Smooth muscle cell (in vitro differentiated cells): ENCODE measurements at regions not wholly inside any gene's neighbourhood (a gene's known extent, or its start where the extent isn't known, plus 50 kb on each side); places are given as distances from the start of the nearest gene placed in this dataset.
A peak's percentile ranks its signal among the peaks of the same experiment; 100 is the strongest.

Experiments
- DNase-seq: peaks from one replicate; lab custom pipeline; 2025; ENCODE audit not compliant: unreplicated experiment; lab: John Stamatoyannopoulos, UW
- H2AFZ ChIP-seq: fragments of 200-600 bp; sonication (generic); 2 replicates; pipeline ENCODE4 v1.6.0; 2016; ENCODE audit warnings: antibody characterized with exemption, low read depth, mild to moderate bottlenecking
- H3F3A ChIP-seq: fragments of 200-600 bp; sonication (generic); 2 replicates; pipeline ENCODE4 v1.6.0; 2017; ENCODE audit warnings: antibody characterized with exemption, low read depth
- H3K27ac ChIP-seq: fragments of 200-600 bp; sonication (generic); 2 replicates; pipeline ENCODE4 v1.5.1; 2016; ENCODE audit warnings: low read depth, mild to moderate bottlenecking
- H3K27me3 ChIP-seq: fragments of 200-600 bp; sonication (generic); 2 replicates; pipeline ENCODE4 v1.6.1; 2016; ENCODE audit warnings: low read depth, mild to moderate bottlenecking
- H3K36me3 ChIP-seq: fragments of 200-600 bp; sonication (generic); 2 replicates; pipeline ENCODE4 v1.5.1; 2016; ENCODE audit warnings: low read depth
- H3K4me1 ChIP-seq: fragments of 200-600 bp; sonication (generic); 2 replicates; pipeline ENCODE4 v1.5.1; 2016; ENCODE audit warnings: low read depth
- H3K4me2 ChIP-seq: fragments of 200-600 bp; sonication (generic); 2 replicates; pipeline ENCODE4 v1.6.0; 2016; ENCODE audit warnings: mild to moderate bottlenecking
- H3K4me3 ChIP-seq: fragments of 200-600 bp; sonication (generic); 2 replicates; pipeline ENCODE4 v1.5.1; 2016; ENCODE audit warnings: mild to moderate bottlenecking
- H3K79me2 ChIP-seq: fragments of 200-600 bp; sonication (generic); 2 replicates; pipeline ENCODE4 v1.6.0; 2016; ENCODE audit warnings: low read depth, mild to moderate bottlenecking
- H3K9ac ChIP-seq: fragments of 200-600 bp; sonication (generic); 2 replicates; pipeline ENCODE4 v1.6.0; 2016; ENCODE audit warnings: low read depth
- H3K9me3 ChIP-seq: fragments of 200-600 bp; sonication (generic); replicated peaks from 2 replicates; pipeline ENCODE4 v1.5.1; 2016; ENCODE audit warnings: low read depth
- H4K20me1 ChIP-seq: fragments of 200-600 bp; sonication (generic); 2 replicates; pipeline ENCODE4 v1.6.0; 2016; ENCODE audit warnings: low read depth
- WGBS: methylation state at CpG from one replicate; pipeline ENCODE4 v1.1.7; 2016; ENCODE audit warnings: low lambda C conversion rate; 5-methylcytosine and 5-hydroxymethylcytosine counted together
- TF ChIP-seq, protein P1 (sequence below): fragments of 200-600 bp; sonication (generic); IDR thresholded peaks from 2 replicates; pipeline ENCODE4 v1.5.1; 2017; ENCODE audit warnings: borderline replicate concordance, mild to moderate bottlenecking, antibody characterized with exemption; ENCODE audit not compliant: insufficient read depth, poor library complexity, severe bottlenecking

DNA sequence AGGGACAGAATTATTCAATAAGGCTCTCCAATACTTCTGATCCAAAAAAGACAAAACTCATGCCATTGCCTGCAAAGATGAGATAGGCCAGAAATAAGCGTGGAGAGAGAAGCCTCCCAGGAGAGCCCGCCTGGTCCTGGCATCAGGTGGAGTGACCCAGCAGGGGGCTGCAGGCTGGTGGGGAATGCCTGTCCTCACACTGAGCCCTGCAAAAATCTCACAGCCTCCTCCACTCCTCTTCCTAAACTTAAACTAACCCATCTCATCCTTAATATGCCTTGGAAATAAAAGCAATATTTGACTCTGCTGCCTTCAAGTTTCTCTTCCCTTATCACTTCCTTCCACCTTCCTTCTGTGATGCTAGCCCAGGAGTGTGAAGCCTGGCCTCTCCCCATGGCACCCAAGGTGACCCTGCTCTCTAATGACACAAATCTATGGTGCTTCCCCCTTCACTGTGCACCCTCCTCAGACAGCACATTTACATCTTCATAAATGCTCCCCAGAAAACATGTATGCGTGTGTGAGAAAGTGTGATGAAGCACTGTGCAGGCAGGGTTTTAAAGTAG lies 218.4 kb downstream of the ANAPC1 start:
- 100% methylated on average over 3 of the region's 3 CpGs for WGBS
- Histone ChIP-seq H3K9me3 (no peaks in the 10 kb centered on the region), H3K4me3 (no peak overlapping the region), H3K9ac (no peak overlapping the region), H3F3A (no peaks in the 10 kb centered on the region), H4K20me1 (no peaks in the 10 kb centered on the region), H3K27ac (no peak overlapping the region), H3K4me1 (no peaks in the 10 kb centered on the region), H3K79me2 (no peaks in the 10 kb centered on the region), H3K27me3 (no peaks in the 10 kb centered on the region), H3K4me2 (no peak overlapping the region), H3K36me3 (no peaks in the 10 kb centered on the region), H2AFZ (no peak overlapping the region)
- TF ChIP-seq, protein P1, sequence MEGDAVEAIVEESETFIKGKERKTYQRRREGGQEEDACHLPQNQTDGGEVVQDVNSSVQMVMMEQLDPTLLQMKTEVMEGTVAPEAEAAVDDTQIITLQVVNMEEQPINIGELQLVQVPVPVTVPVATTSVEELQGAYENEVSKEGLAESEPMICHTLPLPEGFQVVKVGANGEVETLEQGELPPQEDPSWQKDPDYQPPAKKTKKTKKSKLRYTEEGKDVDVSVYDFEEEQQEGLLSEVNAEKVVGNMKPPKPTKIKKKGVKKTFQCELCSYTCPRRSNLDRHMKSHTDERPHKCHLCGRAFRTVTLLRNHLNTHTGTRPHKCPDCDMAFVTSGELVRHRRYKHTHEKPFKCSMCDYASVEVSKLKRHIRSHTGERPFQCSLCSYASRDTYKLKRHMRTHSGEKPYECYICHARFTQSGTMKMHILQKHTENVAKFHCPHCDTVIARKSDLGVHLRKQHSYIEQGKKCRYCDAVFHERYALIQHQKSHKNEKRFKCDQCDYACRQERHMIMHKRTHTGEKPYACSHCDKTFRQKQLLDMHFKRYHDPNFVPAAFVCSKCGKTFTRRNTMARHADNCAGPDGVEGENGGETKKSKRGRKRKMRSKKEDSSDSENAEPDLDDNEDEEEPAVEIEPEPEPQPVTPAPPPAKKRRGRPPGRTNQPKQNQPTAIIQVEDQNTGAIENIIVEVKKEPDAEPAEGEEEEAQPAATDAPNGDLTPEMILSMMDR = no peak
- no peak for DNase-seq

DNA sequence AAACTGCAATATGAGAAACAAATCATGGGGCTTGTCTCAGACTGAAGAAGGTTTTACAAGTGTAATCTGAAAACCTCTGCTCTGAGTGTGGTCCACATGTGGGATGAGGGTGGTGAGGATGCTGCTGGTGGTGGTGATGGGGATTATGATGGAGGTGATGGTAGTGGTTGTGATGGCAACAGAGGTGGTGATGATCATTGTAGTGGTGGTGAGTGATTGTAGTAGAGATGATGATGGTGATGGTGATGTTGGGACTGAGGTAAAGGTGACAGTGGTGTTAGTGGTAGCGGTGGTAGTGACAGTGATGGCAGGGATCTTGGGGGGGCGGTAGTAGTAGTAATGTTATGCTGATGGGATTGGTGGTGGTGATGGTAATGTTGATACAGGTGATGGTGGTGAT lies 217.8 kb downstream of the ANAPC1 start:
- Histone ChIP-seq H3K4me3 (no peak overlapping the region), H3K9me3 (no peaks in the 10 kb centered on the region), H4K20me1 (no peaks in the 10 kb centered on the region), H3K4me2 (no peak overlapping the region), H2AFZ (no peak overlapping the region), H3F3A (no peaks in the 10 kb centered on the region), H3K27ac (no peak overlapping the region), H3K4me1 (no peaks in the 10 kb centered on the region), H3K9ac (no peak overlapping the region), H3K27me3 (no peaks in the 10 kb centered on the region), H3K36me3 (no peaks in the 10 kb centered on the region), H3K79me2 (no peaks in the 10 kb centered on the region)
- 95% methylated on average over 2 of the region's 2 CpGs for WGBS
- TF ChIP-seq, protein P1 = no peak
- no peak for DNase-seq

DNA sequence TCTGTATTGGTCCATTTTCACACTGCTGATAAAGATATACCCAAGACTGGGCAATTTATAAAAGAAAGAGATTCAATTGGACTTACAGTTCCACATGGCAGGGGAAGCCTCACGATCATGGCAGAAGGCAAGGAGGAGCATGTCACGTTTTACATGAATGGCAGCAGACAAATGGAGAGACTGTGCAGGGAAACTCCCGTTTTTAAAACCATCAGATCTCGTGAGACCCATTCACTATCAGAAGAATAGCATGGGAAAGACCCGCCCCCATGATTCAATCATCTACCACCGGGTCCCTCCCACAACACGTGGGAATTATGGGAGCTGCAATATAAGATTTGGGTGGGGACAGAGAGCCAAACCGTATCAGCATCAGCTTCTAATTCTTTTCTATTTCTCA lies 217.0 kb downstream of the ANAPC1 start:
- no peak overlapping the region for H3K4me2 ChIP-seq
- no peak overlapping the region for H3K4me3 ChIP-seq
- H3K9ac ChIP-seq = no peak overlapping the region
- no peaks in the 10 kb centered on the region for H3K27me3 ChIP-seq
- WGBS = 95% methylated on average over 8 of the region's 8 CpGs
- no peak overlapping the region for H3K27ac ChIP-seq
- H3K79me2 ChIP-seq = no peaks in the 10 kb centered on the region
- no peaks in the 10 kb centered on the region for H3K4me1 ChIP-seq
- no peak overlapping the region for H2AFZ ChIP-seq
- H3K9me3 ChIP-seq = no peaks in the 10 kb centered on the region
- H4K20me1 ChIP-seq = no peaks in the 10 kb centered on the region
- no peak for DNase-seq
- no peaks in the 10 kb centered on the region for H3F3A ChIP-seq
- H3K36me3 ChIP-seq = no peaks in the 10 kb centered on the region
- TF ChIP-seq, protein P1 = no peak

DNA sequence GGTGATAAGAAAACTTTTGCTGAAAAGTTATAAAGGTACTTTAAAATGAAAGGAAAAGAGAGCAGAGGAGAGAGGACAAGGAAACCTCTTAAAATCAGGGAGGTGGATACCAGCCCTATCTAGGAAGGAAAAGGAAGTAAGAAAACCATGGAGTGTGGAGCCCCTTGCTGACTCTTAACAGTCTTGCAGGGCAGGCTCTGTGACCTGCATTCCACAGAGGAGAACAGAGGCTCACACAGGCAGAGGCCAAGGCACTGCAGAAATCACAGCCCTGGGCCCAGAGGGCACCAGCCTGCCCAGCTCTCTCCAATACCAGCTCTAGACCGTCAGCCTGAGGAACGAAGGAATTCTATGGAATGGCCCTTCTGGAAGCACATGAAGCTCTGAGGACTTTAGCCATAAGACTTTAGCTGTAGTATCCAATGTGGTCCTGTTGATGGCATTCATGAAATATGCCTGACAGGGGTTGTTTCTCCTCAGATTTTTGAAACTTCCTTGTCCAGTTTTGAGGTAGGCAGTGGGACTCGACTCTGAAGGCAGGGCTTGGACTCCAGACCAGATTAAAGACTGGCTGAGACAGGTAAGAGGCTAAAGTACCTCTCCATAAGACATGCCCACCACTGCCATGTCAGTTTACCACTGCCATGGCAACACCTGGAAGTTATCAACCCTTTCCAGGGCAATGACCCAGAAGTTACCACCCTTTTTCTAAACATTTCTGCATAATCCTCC lies 216.3 kb downstream of the ANAPC1 start:
- Histone ChIP-seq H2AFZ (no peak overlapping the region), H4K20me1 (no peaks in the 10 kb centered on the region), H3K27me3 (no peaks in the 10 kb centered on the region), H3K4me1 (no peaks in the 10 kb centered on the region), H3K27ac (no peak overlapping the region), H3F3A (no peaks in the 10 kb centered on the region), H3K4me3 (no peak overlapping the region), H3K36me3 (no peaks in the 10 kb centered on the region), H3K9ac (no peak overlapping the region), H3K4me2 (no peak overlapping the region), H3K9me3 (no peaks in the 10 kb centered on the region), H3K79me2 (no peaks in the 10 kb centered on the region)
- TF ChIP-seq, protein P1 = peak; percentile 48
- no peak for DNase-seq
- WGBS = 91% methylated on average over 3 of the region's 3 CpGs
